Body of pancreas (tissue), 4 donors: ENCODE measurements at regions not wholly inside any gene's neighbourhood (a gene's known extent, or its start where the extent isn't known, plus 50 kb on each side); places are given as distances from the start of the nearest gene placed in this dataset.

ENCODE experiments used
- ATAC-seq: fragments of 150-250 bp; one replicate; pipeline ENCODE4 v1.9.1; 2016
- DNase-seq, 4 donors: peaks; one replicate each; pipeline ENCODE4 v3.0.0-alpha.2; 2019
- H3K27ac ChIP-seq, 4 donors: fragments of 200-600 bp; sonication (generic); 1 replicate in 3 of 4; 2 replicates in 1 of 4; pipeline versions ENCODE4 v1.5.1 to v1.6.1; 2016 to 2019; ENCODE audit warnings: mild to moderate bottlenecking in 1 of 4, mixed read lengths in 1 of 4, moderate library complexity in 1 of 4
- H3K27me3 ChIP-seq, 2 donors: fragments of 200-600 bp; sonication (generic); one replicate each; pipeline ENCODE4 v1.6.0; 2016; ENCODE audit warnings: mild to moderate bottlenecking in 1 of 2
- H3K36me3 ChIP-seq, 2 donors: fragments of 200-600 bp; sonication (generic); replicated peaks in 1 of 2; 2 replicates each; pipeline ENCODE4 v1.5.1; 2016; ENCODE audit warnings: low read depth in 2 of 2; ENCODE audit not compliant: insufficient read depth in 1 of 2
- H3K4me1 ChIP-seq: fragments of 200-600 bp; sonication (generic); one replicate; pipeline ENCODE4 v1.6.0; 2016
- H3K4me3 ChIP-seq, 2 donors: fragments of 200-600 bp; sonication (generic); 1 replicate in 1 of 2; 2 replicates in 1 of 2; pipeline ENCODE4 v1.5.1; 2016 to 2019
- H3K9me3 ChIP-seq, 3 donors: fragments of 200-600 bp; sonication (generic); 1 replicate in 2 of 3; 2 replicates in 1 of 3; pipeline ENCODE4 v1.5.1; 2016
- POLR2A ChIP-seq, 3 donors: fragments of 450-650 bp; IDR thresholded peaks; one replicate each; pipeline ENCODE4 v1.6.1; 2016; ENCODE audit warnings: antibody characterized with exemption in 3 of 3, mild to moderate bottlenecking in 2 of 3
- WGBS, 2 donors: methylation state at CpG; one replicate each; pipeline ENCODE4 v1.1.5; 2017; 5-methylcytosine and 5-hydroxymethylcytosine counted together
- intact Hi-C: fragments of 100-400 bp; cut with DNase I; formaldehyde crosslinking; loops from one replicate; pipeline ENCODE4 v1.15.1; 2023
- TF ChIP-seq, protein P1 (sequence below), 7 experiments: fragments of 450-650 bp in 4 of 7; fragments of 200-600 bp in 3 of 7; sonication (generic) in 3 of 7; IDR thresholded peaks; one replicate each; pipeline ENCODE4 v1.5.1; 2016 to 2019; ENCODE audit warnings: antibody characterized with exemption in 7 of 7

DNA sequence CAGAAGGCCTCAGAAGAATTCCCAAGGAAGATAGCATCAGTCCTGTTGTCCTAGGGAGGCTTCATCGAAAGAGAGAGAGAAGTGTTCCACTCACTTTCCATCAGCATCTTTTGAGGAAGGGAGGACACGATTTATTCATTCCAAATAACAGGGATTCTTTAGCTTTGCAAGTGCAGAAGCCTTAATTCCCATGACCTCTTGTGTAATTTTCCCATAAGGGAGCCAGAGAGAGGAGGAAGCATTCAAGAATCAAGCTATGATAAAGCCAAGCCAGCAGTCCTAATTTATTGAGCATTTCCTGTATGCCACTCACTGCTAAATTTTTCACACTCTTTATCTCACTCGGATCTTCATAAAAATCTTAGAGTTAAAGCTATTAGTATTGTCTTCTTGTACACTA is 169.7 kb upstream of the MITF start:
- Histone ChIP-seq H3K9me3 (no peaks in the 10 kb centered on the region), H3K4me1 (no peaks in the 10 kb centered on the region), H3K27ac (no peak overlapping the region), H3K36me3 (no peaks in the 10 kb centered on the region), H3K4me3 (no peak overlapping the region), H3K27me3 (no peaks in the 10 kb centered on the region)
- ATAC-seq, result no peak
- TF ChIP-seq, protein P1, sequence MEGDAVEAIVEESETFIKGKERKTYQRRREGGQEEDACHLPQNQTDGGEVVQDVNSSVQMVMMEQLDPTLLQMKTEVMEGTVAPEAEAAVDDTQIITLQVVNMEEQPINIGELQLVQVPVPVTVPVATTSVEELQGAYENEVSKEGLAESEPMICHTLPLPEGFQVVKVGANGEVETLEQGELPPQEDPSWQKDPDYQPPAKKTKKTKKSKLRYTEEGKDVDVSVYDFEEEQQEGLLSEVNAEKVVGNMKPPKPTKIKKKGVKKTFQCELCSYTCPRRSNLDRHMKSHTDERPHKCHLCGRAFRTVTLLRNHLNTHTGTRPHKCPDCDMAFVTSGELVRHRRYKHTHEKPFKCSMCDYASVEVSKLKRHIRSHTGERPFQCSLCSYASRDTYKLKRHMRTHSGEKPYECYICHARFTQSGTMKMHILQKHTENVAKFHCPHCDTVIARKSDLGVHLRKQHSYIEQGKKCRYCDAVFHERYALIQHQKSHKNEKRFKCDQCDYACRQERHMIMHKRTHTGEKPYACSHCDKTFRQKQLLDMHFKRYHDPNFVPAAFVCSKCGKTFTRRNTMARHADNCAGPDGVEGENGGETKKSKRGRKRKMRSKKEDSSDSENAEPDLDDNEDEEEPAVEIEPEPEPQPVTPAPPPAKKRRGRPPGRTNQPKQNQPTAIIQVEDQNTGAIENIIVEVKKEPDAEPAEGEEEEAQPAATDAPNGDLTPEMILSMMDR (IDR thresholded peaks at IDR 0.05), result no peak
- TF ChIP-seq POLR2A (IDR thresholded peaks at IDR 0.05), result no peak
- WGBS, 2 donors, result 43 to 50% methylated on average over 3 of the region's 3 CpGs
- intact Hi-C loops, result no loop called here
- no peak for DNase-seq

DNA sequence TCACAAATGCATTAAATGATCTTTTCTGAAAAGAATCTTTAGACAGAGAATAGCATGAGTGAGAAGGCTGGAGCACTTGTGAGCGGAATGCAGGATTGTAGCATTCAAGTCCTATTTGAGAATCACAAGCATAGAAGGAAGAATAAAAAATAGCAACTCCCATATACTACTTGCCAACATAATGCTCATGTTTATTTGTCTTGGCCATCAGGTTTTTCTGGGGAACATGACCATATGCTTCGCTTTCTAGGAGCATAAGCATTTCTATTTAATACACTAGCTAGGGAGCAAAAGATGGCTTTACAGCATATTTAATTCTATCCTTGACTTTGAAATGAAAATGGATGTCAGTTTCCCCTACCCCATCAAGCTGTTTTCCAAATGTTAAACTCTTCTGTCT is 170.3 kb upstream of the MITF start:
- H3K27me3 ChIP-seq, result no peaks in the 10 kb centered on the region
- H3K36me3 ChIP-seq, result no peaks in the 10 kb centered on the region
- no peak for TF ChIP-seq POLR2A (IDR thresholded peaks at IDR 0.05)
- TF ChIP-seq, protein P1 (IDR thresholded peaks at IDR 0.05), result no peak
- DNase-seq (no peak), ATAC-seq (no peak)
- H3K9me3 ChIP-seq, result no peaks in the 10 kb centered on the region
- H3K4me1 ChIP-seq, result no peaks in the 10 kb centered on the region
- no peak overlapping the region for H3K4me3 ChIP-seq
- 82 to 90% methylated on average over 2 of the region's 2 CpGs for WGBS, 2 donors
- intact Hi-C loops, result no loop called here
- no peak overlapping the region for H3K27ac ChIP-seq

DNA sequence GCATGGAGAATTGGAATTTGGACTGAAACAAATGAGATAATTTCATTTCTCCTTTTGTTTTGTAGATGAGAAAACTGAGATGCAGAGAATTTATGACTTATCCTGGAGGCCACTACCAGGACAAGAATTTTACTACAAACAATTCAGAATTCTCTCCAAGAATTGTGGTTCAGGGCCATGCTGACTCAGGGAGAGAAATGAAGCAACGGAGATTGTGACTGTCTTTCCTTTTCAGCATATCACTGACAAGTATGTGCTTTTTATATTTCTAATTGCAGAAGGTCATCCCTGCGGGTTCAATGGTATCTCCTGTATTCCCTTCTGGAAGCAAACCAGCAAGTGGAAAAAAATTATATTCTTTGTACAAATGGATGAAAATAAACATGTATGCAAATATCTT is 170.8 kb upstream of the MITF start:
- TF ChIP-seq POLR2A (IDR thresholded peaks at IDR 0.05), result no peak
- TF ChIP-seq, protein P1 (IDR thresholded peaks at IDR 0.05), result no peak
- intact Hi-C loops, result no loop called here
- Histone ChIP-seq H3K9me3 (no peaks in the 10 kb centered on the region), H3K27ac (no peak overlapping the region), H3K27me3 (no peaks in the 10 kb centered on the region), H3K4me1 (no peaks in the 10 kb centered on the region), H3K36me3 (no peaks in the 10 kb centered on the region), H3K4me3 (no peak overlapping the region)
- WGBS, 2 donors, result 71 to 82% methylated on average over 2 of the region's 2 CpGs
- ATAC-seq (no peak), DNase-seq (no peak)

DNA sequence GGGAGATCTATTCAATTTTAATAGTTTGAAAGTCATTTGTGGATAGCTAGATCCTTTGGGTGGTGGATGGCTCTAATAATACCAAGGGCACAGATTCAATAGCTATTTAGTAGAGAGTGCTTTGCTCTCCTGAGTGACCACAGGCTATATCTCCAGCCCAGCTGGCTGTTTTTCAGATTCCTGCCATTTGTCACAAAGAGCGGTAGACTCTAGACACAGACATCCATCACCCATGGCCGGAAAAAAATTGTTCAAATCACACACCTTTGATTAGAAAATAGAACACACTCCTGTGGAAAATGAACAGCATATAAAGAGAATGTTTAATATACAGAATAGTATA is 171.6 kb upstream of the MITF start:
- H3K27ac ChIP-seq, result no peak overlapping the region
- no peaks in the 10 kb centered on the region for H3K27me3 ChIP-seq
- TF ChIP-seq, protein P1 (IDR thresholded peaks at IDR 0.05), result no peak
- TF ChIP-seq POLR2A (IDR thresholded peaks at IDR 0.05), result no peak
- DNase-seq (no peak), ATAC-seq (no peak)
- intact Hi-C loops, result no loop called here
- H3K4me3 ChIP-seq, result no peak overlapping the region
- 82 to 96% methylated on average over 2 of the region's 2 CpGs for WGBS, 2 donors
- no peaks in the 10 kb centered on the region for H3K36me3 ChIP-seq
- H3K4me1 ChIP-seq, result no peaks in the 10 kb centered on the region
- no peaks in the 10 kb centered on the region for H3K9me3 ChIP-seq

DNA sequence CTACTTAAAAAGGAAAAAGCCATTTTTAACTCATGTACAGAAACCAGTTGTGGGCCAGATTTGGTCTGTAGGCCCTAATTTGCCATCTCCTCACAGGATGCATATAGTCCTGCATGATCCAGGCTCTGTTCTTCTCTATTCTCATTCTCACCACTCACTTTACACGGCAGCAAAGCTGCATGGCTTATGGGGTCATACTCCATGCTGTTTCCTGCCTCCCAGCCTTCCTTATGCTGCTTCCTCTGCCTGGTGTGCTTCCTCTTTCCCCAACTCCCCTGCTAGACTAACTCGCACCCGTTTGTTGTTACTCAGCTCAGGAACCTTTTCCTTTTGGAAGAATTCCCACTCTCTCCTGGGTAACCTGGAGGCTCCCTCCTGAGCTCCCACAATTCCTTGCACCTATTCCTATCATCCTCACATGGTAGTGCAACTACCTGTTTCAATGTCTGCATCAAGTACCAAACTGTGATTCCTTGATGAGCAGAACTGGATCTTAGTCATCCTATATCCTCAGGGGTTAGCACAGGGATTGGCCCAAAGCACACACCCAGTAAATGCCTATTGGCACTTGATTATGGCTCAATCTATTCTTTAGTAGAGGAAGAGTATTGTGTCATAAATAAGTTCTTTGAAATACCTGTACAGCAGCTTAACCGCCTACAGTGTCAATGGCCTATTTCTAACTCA is 172.1 kb upstream of the MITF start:
- no peak for TF ChIP-seq POLR2A (IDR thresholded peaks at IDR 0.05)
- TF ChIP-seq, protein P1 (IDR thresholded peaks at IDR 0.05), result no peak
- WGBS, 2 donors, result 73 to 77% methylated on average over 4 of the region's 4 CpGs
- Histone ChIP-seq H3K4me1 (no peaks in the 10 kb centered on the region), H3K27ac (no peak overlapping the region), H3K4me3 (no peak overlapping the region), H3K36me3 (no peaks in the 10 kb centered on the region), H3K27me3 (no peaks in the 10 kb centered on the region), H3K9me3 (no peaks in the 10 kb centered on the region)
- no peak for ATAC-seq
- no peak for DNase-seq
- intact Hi-C loops, result no loop called here
